HG03280 (cell line): ENCODE measurements at regions not wholly inside any gene's neighbourhood (a gene's known extent, or its start where the extent isn't known, plus 50 kb on each side); places are given as distances from the start of the nearest gene placed in this dataset.

Source experiments
- ATAC-seq: cut with Tn5 transposase; IDR thresholded peaks from one replicate; pipeline ENCODE4 v1.9.1; 2021; ENCODE audit warnings: mild to moderate bottlenecking, moderate library complexity; ENCODE audit not compliant: unreplicated experiment

DNA sequence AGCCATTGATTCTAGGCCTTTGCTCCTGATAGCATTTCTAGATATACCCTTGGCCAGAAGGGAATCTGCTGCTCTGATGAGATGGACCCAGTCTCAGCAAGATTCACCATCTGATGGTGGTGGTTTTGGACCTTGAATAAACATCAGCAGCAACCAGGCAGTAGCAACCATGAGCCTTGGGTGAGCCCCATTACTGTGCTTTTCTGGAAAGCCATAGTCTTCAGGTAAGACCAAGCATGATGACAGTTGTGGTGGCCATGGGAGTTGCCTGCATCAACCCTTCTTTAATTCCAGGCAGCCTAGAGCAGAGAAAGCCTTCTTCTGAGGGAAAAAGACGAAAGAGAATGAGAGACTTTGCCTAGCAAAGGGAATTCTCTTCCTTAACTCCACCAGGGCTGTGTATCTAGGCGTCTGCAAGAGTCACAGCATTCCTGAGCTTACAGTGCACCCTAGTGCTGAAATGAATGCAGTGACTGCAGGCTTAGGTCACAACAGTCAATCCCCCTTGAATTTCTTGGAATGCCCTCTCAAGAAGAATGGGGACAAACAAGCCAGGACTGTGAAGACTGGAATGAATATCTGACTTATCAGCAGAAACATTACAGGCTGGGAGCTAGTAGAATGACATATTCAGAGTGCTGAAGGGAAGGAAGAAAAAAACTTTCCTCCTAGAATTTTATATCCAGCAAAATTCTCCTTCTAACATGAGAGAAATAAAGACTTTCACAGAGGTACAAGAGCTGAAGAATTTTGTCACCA is 942.4 kb upstream of the PCDH20 start:
- peak; percentile 75 for ATAC-seq

DNA sequence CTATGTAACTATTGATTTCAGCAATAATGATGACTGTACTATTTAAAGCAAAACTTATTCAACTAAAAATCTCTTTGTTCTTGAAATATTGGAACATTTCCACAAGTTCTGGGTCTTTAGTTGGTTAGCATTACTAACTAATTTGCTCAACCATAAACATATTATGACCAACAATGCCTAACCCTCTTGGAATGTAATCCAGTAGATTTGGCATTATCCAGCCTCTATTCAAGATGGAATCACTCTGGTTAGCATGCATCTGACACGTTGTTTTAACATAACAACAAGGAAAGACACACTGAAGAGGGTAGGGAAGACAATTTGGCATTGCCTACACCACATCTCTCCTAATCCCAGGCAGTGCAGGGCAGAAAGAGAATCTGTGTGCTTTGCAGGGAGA is 941.3 kb upstream of the PCDH20 start:
- ATAC-seq: no peak

DNA sequence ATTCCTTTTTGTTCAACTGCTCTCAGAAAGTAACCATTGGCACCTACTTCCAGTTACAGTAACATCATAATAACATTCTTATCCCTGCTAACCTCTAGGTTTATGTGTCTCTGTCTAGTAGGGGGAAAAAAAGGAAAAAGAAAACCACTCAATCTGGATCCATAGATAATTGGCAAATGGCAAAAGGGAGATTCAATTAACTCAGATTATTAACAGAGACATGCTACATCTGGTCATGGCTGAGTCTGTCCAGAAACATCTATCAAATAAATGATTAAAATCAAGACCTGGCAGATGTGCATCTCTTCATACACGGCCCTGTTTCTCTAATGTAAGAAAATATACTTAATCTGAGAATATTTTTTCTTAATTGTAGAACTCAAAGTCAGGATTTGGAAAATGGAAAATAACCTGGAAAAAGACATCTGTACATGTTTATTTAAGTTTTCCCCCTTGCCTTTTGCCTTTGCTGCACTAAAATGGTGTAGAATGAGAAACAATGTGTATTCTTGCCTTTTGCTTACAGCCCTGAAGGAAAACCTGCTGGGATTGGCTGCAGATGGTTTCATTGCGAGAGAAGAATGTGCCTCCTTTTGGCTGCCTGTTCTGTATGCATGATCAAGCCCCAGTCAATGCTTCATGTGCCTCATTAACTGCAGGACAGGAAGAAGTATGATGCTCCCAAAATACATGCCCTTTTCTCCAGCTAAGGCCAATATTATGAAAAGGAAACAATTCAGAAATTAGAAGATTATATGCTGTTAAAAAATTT is 921.6 kb upstream of the PCDH20 start:
- no peak for ATAC-seq

DNA sequence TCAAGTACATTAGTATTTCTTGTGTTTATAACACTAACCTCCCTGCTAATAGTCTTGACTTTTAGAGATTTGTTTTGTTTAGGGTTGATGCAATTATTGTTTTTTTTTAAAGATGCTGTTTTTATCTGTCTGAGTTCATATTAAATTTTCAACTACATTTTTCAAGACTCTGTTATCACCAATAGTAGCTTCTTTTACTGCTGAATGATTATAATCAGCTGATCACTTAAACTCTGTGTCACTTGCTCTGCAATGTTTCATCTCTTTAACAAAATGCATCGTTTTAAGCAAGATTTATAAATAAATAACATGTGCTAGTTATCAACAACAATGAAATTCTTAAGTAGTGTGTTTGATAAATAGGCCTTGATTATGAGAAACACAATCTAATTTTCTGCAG is 920.9 kb upstream of the PCDH20 start:
- no peak for ATAC-seq

DNA sequence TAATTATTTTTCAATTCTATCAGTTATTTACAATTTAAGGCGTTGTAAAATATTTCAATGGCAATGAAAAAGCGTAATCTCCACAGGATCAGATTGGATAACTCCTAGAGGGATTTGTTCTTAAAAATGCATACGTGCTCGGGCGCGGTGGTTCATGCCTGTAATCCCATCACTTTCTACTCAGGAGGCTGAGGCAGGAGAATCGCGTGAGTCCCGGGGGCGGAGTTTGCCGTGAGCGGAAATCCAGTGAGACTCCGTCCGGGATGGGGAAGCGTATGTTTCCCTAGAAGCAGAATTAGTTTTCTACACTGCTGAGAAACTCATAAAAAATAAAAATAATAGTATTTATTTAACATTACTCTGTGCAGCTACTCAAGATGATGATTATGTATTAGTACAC is 917.8 kb upstream of the PCDH20 start:
- no peak for ATAC-seq

DNA sequence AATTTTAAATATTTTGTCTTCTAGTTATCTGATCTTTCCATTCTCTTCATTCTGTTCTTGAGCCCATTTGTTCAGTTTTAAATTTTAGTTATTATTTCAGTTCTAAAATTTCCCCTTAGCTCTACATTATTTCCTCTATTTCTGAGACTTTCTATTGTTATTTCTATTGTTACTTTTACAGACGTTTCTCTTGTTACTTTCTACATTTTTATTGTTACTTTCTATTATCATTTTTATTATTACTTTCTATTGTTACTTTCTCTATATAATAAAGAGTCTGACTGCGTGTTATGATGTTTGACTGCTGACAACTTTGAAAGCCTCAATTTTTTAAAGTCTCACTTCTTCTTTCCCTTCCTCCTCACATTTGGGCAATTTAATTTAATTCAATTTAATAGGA is 915.7 kb upstream of the PCDH20 start:
- no peak for ATAC-seq

DNA sequence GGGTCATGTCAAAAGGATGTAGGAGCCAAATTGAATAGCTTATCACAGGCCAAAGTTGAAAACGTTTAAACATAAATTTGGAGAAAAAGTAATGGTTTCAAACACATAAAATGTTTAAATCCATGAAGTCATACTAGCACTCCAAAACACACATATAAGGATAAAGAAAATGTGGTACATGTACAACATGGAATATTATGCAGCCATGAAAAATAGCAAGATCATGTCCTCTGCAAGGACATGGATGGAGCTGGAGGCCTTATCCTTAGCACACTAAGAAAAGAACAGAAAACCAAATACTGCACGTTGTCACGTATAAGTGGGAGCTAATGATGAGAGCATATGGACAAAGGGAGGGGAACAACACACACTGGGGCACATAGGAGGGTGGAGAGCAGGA is 911.7 kb upstream of the PCDH20 start:
- ATAC-seq: no peak

DNA sequence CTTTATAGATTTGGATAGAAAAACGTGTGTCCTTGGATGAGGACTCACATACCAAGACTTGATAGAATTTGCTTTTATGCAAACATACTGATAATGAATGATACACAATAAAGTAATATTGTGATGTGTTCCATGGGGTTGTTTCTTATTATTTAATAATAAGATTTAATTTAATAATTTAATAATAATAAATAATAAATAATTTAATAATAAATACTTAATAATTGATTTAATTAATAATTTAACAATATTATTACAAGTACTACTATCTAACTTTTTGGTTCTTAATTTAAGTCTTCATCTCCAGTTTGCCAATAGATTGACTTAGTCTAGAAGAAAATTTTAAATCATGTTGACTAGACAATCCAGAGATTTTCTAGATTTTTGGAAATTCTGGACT is 909.2 kb upstream of the PCDH20 start:
- no peak for ATAC-seq

DNA sequence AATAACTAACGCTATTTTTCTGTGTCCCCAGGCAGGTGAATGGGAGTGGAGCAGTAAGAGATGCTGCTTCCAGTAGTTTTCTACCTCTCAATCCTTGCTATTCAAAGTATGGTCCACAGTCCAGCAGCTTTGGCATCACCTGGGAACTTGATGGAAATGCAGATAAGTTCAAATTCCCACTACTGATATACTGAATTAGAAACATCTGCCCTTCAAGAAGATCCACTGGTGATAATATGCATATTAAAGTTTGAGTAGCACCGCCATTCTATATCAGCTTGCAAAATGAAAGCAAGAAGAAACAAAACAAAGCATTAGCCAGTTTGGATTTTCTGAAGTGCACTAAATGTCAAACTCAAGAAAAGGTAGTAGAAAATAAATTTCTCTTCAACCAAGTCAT is 906.2 kb upstream of the PCDH20 start:
- ATAC-seq: no peak

DNA sequence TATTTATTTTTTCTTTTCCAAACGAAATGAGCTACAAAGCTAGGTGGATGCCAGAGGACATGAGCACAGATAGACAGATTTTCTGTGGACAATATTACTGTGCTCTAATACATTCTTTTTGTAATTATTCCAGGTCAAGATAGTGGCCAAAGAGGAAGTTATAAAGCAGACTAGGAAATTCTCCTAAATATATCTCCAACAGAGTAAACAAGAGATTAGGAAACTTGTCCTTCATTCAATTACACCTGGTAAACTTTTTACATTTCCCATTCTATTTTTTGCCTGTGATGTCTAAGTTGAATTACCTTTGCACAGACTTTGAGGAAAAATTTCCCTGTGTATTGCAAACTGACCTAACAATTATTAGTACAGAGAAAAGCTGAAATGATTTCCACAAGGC is 905.5 kb upstream of the PCDH20 start:
- ATAC-seq: no peak

DNA sequence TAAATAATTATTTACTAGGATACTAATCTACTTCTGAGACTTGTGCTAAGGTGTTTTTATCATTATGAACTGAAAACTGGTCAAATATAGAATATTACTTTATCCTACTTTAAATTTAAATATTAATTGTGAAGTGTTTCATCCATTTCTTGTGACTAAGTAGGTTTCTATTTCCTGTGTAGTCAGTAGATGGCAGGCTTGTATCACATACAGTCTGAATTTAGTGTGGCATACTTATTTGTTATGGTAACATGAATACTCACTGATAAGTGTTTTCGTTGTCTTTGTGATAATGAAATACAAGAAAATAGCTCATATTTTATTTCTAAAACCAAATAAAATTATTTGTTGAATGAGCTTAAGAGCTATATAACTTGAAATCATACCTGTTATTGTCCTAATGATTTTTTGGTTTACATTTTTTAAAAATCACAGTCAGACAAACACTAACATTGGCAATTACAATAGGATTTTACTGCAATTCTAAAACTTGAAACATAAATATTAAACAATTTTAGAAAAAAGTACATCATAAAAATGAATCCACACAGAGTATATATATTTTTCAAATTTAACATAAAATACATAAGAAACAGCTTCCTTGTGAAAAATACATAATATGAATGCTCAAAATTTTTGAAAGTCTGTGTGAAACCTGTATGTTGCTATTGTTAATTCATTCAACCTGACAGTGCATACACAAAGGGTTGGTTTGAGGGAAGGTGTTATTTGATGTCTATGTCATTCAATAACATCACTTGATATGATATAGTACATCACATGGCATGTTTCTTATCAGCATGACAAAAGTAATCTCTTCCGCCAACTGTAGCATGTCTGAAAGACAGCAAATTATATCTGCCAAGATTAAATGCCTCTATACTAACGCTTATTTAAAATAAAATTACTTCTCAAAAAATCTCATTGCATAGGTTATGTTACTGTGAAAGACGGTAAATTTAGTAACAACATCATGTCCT is 904.8 kb upstream of the PCDH20 start:
- no peak for ATAC-seq

DNA sequence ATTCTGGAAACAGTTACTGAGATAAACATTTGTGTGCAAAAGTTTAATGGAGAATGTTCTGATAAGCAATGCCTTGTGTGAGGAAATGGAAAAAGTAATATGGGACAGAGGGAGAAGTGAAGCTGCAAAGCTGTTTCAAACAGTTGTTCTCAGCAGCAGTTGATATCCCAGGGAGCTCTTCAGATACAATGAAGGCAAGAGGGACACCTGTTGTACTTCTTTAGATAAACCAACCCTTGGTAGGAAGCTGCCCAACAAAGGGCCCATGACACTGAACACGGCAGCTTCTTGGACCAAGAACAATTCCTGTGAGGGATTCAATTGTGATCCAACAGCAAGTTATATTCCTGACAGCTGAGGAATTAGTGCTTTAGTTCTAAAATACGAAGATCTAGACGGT is 894.3 kb upstream of the PCDH20 start:
- no peak for ATAC-seq

DNA sequence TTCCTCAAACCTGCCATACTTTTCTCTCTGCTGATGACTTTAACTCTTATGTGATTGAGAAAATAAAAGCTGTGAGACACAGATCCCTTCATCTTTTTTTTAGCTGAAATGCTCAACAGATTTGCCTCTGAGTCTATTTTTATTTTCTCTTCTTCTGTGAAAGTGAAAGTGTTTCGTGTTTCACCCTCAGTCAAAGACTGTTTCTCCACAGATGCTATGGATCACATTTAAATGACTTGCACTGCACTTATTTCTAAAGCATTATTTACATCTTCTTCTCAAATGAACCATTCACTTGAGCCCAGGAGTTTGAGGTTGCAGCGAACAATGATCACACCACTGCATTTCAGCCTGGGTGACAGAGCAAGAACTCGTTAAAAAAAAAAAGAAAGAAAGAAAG is 890.1 kb upstream of the PCDH20 start:
- peak; percentile 82 for ATAC-seq

DNA sequence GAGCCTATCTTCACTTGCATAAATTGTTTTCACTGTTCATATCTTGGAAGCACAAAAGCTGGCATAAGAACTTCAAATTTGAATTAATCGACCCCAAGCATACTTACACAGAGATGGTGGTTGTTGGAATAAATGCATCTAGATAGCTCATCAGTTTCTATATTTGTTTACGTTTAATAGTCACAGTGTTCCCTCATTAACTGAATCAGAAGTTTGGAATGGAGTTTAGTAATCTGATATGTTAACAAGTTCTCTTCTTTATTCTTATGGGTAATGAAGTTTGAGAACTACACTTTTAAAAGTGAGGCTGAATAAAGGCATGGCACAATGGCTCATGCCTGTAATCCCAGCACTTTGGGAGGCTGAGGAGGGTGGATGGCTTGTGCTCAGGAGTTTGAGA is 886.7 kb upstream of the PCDH20 start:
- ATAC-seq: no peak

DNA sequence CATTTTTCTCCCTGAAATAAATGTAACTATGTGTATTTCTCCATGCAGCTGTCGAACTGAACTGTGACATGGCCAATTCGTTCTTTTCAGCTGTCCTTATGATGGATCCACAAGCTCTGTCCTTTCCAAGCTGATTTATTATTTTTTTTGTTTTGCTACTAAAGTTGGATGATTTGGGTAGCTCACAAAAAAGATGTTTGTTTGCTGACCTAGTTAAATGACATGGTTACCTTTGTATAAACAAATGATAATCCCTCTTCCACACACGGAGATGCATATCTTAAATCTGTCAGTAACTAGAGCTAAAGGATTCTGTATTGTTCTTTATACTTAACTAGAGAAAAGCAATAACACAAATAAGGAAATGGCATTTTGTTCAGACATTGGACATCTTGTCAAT is 884.3 kb upstream of the PCDH20 start:
- ATAC-seq: no peak

DNA sequence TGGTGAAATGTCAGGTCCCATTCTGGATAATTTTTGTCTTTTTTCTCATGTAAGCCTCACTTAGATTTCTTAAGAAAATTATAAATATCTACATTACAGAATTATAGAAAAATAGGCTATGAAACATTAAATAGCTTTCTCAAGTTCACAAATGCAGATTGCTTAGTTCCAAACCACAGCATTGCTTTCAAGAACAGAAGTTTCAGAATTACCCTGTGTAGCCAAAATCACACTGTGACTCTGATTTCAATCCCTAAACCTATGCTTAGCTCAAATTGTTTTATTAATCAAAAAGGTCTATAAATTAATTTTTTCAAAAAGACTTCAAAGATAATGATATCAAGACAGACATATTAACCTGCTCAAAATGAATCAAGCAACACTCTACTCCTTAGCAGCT is 881.2 kb upstream of the PCDH20 start:
- no peak for ATAC-seq

DNA sequence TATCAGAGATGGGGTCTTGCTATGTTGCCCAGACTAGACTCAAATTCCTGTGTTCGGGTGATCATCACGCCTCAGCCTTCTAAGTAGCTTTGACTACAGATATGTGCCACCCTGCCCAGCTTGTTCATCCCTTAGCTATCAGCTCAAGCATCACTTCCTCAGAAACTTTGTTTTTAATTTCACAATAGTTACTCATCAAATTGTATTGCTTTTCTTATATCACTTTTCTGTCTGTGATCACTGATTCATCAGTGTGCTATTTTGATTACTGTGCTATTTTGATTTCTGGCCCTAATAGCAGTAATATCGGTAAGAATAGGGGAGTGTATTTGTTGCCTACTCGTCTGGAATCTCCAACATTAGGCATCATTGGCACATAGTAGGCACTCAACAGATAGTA is 878.6 kb upstream of the PCDH20 start:
- ATAC-seq: no peak

DNA sequence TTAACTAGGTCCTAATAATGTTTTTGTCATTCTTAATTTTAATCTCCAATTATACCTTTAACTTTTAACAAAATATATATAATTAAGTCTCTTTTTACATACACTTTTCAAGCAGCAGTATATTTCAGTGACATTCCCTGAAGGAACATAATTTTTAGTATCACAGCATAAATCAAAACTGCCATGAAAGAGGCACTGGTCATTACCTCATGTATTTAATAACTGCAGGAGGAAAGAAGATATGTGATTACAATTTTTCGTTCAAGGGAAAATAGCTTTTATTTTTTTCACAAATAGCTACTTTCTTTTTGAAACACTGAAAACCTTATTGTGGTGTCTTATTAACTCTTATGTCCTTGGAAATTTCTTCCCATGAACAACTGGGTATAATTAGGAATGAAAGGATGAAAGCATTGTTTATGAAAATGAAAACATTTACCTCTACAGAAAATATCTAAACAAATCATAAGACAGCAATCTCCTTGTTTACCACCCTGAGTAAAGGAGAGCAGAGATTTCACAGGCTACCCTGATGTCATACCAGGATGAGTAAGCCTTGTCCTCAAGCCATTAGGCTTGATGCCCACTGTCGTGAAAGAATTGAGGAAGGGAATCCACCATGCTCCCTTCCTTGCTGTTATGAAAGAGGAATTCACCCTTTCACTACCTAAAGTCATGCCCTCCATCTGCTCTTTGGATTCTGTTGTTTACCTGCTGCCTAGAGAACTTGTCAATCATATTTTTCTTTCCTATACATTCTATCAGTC is 877.2 kb upstream of the PCDH20 start:
- ATAC-seq: no peak

DNA sequence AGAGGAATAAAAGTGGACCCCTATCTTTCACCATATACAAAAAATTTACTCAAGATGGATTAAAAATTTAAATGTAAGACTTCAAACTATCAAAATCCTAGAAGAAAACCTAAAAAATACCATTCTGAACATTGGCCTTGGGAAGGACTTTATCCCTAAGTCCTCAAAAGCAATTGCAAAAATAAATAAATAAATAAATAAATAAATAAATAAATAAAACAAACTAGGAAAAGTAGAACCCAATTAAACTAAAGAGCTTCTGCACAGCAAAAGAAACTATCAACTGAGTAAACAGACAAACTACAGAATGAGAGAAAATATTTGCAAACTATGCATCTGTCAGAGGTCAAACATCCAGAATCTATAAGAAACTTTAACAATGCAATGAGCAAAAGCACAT is 874.9 kb upstream of the PCDH20 start:
- no peak for ATAC-seq

DNA sequence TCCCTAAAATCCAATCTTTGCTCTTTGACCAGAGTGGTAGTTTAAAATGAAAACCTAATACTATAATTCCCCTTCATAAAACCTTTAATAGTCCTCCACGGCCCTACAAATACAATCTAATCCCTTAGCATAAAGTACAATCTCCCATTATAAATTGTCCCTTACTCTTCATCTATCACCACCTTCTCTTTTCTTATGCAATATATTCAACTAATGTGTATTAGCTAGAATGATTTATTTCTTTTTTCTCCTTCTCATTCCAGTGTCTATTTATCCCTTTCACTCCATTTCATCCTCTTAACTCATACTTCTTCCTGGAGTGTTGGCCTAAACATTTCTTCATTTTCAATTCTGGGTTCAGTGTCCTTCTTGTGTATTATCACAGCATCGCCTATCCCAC is 872.1 kb upstream of the PCDH20 start:
- no peak for ATAC-seq

DNA sequence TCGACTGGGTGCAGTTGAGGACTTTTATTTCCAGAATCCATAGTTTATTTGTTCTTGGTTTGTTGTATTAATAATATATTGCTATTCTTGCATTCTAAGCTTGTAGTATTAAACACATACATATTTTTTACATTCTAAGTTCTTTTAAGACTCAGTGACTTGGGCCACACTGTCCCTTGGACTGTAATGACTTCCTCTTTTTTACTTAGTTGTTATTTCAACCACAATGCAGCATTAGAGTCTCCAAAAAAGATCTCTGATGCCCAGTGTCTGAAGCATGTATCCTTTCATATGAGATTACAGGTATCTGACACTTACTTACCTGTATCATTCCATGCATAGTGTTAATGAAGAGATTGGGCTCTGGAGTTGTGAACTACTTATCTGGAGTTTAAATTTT is 864.9 kb upstream of the PCDH20 start:
- ATAC-seq: peak; percentile 59
